Posterior cingulate gyrus (tissue), 11 donors: ENCODE measurements at regions not wholly inside any gene's neighbourhood (a gene's known extent, or its start where the extent isn't known, plus 50 kb on each side); places are given as distances from the start of the nearest gene placed in this dataset.
"Not testable (repeated sequence)": the region's sequence is repeated elsewhere in the genome, so short reads cannot be mapped to it uniquely, and the experiment has no call there.

Source experiments
- DNase-seq, 10 donors: peaks; one replicate each; pipeline versions ENCODE4 v3.0.0 to v3.0.0-alpha.2; 2020 to 2021; ENCODE audit warnings: mixed read lengths in 3 of 10
- intact Hi-C: fragments of 100-400 bp; cut with DNase I; formaldehyde crosslinking; loops from one replicate; pipeline ENCODE4 v1.15.1; 2023

- intact Hi-C loops: no loop called here
- DNase-seq: peak in 2 of 10 donors; percentile 4 to 81
Measured at GRCh38 chr7:405489-406211, 114.0 kb downstream of the PDGFA start.

GRCh38 chr7:407721-408539 is 111.7 kb downstream of the PDGFA start:
- intact Hi-C loops: no loop called here
- peak in 1 of 10 donors; percentile 31 for DNase-seq

- intact Hi-C loops: no loop called here
Measured at GRCh38 chr7:408751-409311, 110.8 kb downstream of the PDGFA start.

GRCh38 chr7:409339-410281 is 110.0 kb downstream of the PDGFA start:
- intact Hi-C loops: no loop called here
- peak in 4 of 10 donors; percentile 8 to 83 (median 42) for DNase-seq

More at GRCh38 chr7:408751-409311, 110.8 kb downstream of the PDGFA start:
- peak in 2 of 10 donors; percentile 2 to 9 for DNase-seq

- DNase-seq: peak in 5 of 10 donors; percentile 5 to 72 (median 54)
- intact Hi-C loops: no loop called here
Measured at GRCh38 chr7:410395-410910, 109.2 kb downstream of the PDGFA start.

GRCh38 chr7:411116-411515 is 108.5 kb downstream of the PDGFA start:
- DNase-seq, intact Hi-C loops: not testable (repeated sequence)

GRCh38 chr7:411677-412312 is 107.9 kb downstream of the PDGFA start:
- intact Hi-C loops: no loop called here
- DNase-seq: peak in 4 of 10 donors; percentile 3 to 13 (median 5)

- intact Hi-C loops: no loop called here
- DNase-seq: peak in 2 of 10 donors; percentile 3 to 9
Measured at GRCh38 chr7:412313-412710, 107.3 kb downstream of the PDGFA start.

- DNase-seq: peak in 6 of 10 donors; percentile 3 to 80 (median 16)
- intact Hi-C loops: no loop called here
Measured at GRCh38 chr7:414681-415560, 104.7 kb downstream of the PDGFA start.

- DNase-seq: peak in 5 of 10 donors; percentile 3 to 76 (median 20)
Measured at GRCh38 chr7:415646-416525, 103.8 kb downstream of the PDGFA start.

GRCh38 chr7:416761-417624 is 102.7 kb downstream of the PDGFA start:
- peak in 6 of 10 donors; percentile 4 to 84 (median 44) for DNase-seq
- intact Hi-C loops: no loop called here

More at GRCh38 chr7:415646-416525, 103.8 kb downstream of the PDGFA start:
- intact Hi-C loops: no loop called here

- peak in 1 of 10 donors; percentile 2 for DNase-seq
- intact Hi-C loops: no loop called here
Measured at GRCh38 chr7:417625-417889, 102.1 kb downstream of the PDGFA start.

GRCh38 chr7:417973-418601 is 101.6 kb downstream of the PDGFA start:
- intact Hi-C loops: no loop called here
- peak in 1 of 10 donors; percentile 4 for DNase-seq

- intact Hi-C loops: no loop called here
- peak in 7 of 10 donors; percentile 15 to 91 (median 43) for DNase-seq
Measured at GRCh38 chr7:418636-419280, 100.9 kb downstream of the PDGFA start.
